ENCODE measurements at regions not wholly inside any gene's neighbourhood (a gene's known extent, or its start where the extent isn't known, plus 50 kb on each side); places are given as distances from the start of the nearest gene placed in this dataset.
A peak's percentile ranks its signal among the peaks of the same experiment; 100 is the strongest.

DNA sequence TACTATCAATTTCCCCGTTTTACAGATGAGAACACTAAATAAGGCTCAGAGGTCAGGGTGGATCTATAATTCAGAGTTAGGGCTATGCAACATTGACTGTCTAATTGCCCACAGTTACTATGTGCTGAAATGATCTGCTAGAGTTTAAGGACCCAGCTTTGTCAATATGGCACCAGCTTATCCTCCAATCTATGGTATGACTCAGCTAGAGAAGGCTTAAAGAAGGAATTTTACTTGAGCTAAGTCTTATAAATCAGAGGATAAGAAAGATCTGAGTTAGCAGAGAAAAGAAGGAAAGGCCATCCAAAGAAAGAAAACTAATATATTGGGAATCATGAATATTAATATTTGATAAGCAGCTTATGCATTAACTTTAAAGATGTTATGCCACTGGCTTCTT lies 78.1 kb downstream of the ASB9 start:
- DNase-seq, result no peak

DNA sequence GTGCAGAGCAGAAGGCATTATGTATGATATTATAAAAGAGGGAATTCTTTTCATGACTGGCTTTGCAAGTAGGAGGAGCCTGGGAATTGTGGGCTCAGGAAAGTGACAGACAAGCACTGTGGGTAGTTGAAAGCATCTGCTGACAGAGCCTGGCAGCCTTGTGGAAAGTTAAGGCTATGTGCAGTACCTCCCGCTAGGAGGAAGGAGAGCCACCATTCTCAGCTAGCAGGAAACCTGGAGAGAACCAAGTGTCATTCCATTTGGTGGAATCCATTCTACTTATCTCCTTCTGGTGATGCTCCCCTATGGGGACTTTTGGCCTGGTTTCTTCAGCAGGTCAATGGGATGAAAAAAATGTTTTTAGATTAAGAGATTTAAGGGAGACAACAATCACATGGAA lies 81.8 kb downstream of the ASB9 start:
- DNase-seq, result no peak

DNA sequence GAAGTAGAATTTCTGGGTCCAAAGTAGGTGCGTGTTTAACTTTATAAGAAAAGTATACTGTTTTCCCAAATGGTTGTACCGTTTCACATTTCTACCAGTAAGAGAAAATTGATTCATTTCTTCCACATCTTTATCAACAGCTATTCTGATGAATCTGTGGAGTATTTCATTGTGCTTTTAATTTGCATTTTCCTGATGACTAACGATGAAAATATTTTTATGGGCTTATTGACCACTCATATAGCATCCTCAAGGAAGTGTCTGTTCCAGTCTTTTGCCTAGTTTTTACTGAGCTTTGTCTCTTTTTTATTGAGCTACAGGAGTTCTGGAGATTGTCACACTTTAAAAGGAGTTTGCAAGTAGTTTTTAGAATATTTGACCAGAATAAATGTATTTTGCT lies 92.6 kb downstream of the ASB9 start:
- DNase-seq, result no peak

DNA sequence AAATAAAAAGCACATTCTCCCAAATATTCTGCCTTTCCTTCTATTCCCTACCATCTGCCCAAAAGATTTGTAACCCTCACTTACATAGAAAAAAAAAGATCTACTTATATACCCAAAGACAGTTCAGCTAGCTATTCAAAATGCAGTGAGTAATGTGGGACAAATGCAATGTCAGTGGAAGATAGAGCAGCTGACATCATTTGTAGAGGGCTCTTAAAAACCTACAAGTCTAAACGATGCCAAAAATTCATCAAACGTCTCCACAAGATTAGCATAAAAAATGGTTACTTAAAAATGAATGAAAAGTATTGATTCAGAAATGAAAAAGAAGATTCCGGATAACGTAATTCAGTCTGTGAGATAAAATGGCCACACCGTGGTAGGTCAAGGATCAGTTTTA lies 96.5 kb downstream of the ASB9 start:
- DNase-seq, result no peak

DNA sequence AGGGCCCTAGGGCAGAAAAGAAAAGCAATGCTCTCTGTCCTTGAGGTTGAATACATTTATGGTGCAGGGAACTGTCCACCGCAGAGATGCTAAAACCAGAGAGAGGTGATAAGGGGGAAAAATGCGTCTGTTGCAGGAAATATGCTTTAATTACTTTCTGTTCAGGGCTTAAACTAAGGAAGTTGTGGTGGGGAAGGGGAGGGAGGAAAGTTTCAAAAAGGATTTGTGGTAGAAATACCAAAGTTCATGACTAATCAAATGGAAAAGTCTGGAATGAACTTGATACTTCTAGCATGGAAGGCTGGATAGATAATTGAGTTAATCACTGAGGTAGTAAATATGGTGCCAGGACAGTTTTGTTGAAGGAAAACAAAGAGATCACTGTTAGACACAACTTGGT lies 99.0 kb downstream of the ASB9 start:
- DNase-seq, result no peak

DNA sequence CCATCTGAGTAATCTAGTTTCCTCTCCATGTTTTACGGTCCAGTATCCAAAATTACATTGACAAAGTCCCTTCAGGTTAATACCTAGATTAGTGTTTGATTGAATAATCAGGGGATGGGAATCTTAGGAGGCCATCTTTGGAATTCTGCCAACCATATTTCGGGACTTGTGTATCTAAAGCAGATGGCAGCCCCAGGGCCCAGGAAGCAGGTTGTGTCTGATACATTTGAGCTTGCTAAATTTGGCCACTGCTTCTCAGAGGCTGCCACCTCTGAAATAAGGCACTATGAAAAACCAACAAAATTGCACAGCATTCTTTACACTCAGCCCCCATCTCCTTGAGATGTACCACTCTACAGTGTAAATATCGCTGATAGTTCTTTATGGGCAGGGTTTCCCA lies 102.1 kb downstream of the ASB9 start:
- DNase-seq, result no peak

DNA sequence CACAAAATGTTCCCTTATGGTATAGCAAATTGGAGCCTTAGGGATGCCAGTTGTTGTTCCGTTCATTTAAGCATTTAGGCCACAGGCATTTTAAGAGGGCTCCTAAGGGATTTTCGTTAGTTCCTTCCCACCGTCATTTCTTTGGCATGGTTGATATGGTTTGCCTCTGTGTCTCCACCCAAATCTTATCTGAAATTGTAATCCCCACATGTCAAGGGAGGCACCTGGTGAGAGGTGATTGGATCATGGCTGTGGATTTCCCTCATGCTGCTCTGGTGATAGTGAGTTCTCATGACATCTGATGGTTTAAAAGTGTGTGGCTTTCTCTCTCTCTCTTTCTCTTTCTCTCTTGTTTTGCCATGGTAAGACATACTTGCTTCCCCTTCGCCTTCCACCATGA lies 104.1 kb downstream of the ASB9 start:
- DNase-seq, result no peak

DNA sequence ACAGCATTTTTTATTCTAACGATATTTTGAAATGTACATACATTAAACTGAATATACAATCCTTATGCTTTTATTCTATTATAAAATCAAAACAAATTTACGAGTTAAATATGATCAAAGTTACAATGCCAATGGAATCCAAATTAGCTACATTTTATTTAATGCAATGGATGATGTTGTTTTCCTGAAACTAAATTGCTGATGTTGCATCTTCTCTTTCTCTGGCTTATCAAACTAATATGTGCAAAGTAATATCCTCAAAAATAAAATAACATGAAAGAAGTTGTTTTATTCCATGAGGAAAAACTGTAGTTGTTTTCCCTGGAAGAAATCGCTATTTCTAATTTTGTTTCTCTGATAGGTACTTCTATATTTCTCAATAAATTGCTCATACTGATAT lies 106.8 kb downstream of the ASB9 start:
- DNase-seq, result no peak

DNA sequence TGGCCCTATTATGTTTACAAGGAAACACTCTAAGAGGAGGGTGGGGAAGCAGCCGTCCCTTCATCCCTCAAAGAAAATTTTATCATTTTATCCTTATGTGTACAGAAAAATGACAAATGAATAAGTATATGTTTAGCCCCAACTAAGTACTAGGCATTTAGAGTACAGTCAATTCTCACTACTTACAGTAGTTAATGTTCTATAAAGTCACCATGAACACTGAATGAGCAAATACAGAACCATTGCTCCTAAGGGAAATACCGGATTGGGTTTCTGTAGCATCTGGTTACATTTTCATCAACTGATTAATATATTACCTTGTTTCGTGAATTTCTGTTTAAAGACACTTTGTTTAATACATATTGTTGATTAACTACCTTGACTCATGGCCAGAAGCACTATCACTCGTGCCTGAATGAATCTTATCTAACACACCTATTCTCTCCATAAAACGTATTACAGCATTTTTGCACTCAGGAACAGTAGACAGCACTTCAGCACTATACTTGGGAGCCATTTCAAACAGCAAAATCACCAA lies 109.3 kb downstream of the ASB9 start:
- no peak for DNase-seq

DNA sequence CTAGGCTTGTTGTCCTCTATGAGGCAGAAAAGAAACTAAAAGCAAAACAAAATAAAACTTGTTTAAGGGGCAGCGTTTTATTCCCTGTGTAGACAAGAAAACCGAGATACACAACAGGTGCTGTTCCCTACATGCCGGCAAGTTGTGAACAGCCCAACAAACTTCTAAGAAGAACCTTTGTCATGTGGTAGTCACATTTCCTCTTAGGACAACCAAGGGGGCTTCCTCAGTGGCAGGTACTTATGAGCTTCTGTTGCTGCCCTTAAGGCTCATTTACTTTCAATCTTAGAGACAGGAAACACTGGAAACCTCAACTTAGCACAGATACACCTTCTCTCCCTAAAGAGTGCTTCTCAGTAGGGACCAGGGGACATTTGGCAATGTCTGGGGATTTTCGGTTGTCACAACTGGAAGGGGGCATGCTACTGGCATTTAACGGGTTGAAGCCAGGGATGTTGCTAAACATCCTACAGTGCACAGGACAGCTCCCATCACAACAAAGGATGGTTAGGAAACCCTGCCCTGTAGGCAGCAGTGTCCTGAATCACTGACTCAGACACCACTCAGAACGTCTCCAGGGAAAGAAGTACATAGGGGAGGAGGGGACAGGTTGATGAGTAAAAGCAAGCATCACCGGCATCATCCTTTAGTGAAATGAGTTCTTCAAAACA lies 111.0 kb downstream of the ASB9 start:
- DNase-seq, result peak; percentile 43

DNA sequence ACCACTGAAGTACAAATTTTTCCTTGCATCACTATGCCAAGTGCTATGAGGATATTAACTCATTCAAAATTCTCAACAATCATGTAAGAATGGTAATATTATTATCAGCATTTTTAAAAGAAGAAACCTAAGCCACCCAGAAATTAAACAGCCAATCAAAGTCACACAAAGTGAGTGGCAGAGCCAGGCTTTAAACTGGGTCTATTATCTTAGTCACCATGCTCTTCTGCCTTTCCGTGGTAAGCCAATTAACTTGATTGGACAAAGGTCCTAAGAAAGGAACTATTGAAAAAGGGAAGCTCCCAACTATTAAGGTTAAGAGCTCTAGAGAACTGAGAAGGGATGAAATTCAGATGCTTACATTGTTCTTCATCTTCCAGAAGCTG lies 111.5 kb downstream of the ASB9 start:
- DNase-seq, result no peak

DNA sequence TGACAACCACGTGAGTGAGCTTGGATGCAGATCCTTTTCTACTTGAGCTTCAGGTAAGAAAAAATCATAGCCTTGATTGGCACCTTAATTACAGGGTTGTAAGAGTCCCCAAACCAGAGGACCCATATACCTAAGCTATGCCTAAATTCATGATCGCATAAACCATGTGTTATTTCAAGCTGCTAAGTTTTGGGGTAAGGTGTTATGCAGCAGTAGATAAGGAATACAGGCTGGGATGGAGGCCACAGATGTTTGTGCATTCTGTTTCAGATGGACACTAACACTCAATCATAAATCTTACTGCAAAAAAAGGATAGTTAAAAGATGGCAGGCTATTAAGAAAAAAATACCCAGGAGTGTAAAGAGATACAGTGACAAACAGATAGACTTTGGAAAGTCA lies 112.3 kb downstream of the ASB9 start:
- DNase-seq, result no peak

DNA sequence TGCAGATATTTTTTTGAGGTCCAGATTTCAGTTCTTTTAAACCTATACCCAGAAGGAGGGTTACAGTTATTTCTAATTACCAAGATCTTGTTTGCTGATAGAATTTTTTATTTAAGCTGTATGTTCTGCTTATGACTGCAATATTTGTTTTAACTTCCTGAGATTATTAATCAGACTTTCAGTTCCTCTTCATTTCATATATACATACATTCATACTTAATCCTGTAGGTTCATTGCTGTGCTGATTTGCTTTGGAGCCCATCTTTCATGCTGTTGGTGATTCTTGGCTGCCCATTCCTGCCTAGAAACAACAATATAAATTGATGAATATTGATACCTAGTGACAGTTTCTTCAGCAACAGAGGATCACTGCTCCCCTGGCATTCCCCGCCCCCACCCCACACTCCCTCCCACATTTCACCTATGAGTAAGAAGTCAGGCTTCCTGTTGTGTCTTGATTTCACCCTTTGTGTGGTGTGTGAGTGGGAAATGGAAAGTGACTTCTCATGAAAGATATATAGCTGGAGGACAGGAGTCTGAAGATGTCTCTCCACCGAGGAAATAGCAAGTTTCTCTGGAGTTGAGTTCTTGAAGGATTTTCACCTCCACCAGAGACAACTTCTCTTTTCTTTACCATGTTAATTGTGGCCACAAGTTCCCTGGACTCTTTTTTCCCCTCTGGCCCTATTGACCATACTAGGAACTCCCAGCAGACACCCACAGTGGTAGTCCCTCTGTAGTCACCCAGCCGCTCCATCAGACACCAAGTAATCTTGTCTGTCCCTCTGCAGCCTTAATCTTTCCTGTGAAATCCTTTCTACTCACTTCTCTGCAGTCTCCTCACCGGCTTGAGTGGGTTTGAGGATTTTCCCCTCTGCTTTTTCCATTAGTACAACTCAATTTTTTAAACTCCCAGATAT lies 118.4 kb downstream of the ASB9 start:
- DNase-seq, result peak; percentile 42

DNA sequence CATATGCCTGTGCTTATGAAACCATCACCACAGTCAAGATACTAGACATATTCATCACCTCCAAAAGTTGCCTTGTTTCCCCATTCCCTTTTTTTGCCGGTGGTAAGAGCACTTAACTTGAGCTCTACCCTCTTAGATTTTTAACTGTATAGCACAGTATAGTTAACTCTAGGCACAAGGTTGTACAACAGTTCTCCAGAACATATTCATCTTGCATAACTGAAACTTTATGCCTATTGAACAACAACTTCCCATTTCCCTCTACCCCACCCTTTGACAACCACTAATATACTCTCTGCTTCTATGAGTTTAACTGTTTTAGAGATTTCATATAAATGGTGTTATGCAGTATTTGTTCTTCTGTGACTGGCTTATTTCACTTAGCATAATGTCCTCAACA lies 119.3 kb downstream of the ASB9 start:
- no peak for DNase-seq

DNA sequence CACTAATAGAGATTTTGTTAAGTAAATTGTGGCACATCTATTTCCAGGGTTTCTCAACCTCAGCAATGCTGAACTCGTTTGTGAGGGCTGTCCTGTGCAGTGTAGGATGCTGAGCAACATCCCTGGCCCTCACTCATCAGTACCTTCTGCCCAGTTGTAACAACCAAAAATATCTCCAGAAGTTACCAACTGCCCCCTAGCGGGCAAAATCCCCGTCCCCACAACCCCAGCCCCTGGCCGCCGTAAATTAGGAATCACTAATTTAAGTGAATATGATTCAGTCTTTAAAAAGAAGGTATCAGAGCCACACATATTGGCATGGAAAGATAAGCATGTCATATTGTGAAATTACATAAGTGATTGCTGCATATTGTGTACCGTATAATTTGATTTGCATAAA lies 123.4 kb downstream of the ASB9 start:
- DNase-seq, result peak; percentile 13

DNA sequence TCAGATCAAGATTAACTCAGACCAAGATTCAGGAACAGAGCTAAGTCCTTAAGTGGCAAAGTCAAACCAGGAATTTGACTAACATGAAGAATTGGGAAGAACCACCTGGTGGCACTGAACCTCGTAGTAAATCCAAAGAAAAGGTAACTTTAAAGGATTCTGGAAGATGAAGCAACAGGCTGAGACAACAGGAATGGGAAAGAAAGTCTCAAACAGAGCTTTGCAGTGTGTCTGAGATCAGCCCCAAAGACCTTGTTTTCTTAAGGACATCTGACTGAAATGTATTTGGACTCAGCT lies 126.1 kb downstream of the ASB9 start:
- DNase-seq, result no peak

DNA sequence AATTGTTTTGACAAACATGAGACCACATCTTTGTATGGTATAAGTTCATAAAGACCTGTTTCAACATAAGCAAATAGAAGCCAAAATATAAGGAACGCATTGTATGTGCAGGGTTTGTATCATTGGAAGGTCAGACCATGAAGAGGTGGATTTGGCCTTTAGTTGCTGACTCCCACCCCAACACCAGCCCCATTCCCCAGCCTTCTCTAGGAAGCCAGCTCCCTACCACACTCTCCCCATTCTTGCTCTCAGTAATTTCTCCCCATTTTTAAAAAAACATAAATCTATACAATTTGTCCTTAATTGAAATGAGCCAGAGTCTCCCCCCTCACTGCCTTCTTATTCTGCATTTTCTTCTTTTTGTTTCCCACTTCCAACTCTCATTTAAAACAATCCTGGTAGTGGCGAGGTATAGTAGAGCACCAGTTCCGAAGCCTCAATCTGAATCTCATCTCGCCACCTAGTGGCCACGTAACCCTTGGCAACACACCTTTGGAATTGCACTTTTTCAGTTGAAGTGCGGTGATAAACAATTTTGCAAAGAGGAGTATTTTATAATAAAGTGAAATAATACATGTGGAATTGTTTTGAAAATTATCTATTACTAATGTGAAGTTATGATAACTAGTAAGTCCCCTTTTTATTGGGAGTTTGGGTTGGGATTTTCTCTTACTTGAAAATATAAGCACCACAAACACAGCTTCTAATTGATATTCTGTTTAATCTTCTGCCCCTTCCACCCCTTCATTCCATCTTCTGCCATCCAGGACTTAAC lies 126.6 kb downstream of the ASB9 start:
- DNase-seq, result peak; percentile 52

DNA sequence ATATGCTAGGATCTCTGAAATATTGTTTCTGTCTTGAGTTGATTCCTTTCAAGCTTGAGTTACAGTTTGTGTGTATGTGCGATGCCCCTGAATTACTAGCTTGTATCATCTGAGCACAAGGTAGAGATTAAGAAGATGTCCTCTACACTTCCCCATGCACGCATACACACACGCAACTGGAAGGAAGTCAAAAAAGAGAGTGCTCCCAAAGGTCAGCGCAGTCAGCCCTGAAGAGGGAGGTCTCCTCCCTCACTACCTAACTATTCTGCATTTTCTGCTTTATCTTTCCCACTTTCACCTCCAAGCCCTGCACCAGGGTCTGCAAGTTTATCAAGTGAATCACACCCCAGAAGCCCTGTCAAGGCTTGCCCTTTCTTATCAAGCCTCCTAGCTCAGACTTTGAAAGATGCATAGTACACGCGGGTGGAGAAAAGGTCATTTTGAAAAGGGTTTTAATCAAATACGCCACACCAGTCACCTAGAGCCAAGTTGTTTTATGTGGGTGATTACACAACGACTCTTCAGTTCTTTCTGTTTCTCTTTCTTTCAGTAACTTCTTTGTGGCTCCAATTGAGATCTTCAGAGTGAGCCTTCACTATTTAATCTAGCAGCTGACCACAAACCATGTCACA lies 127.7 kb downstream of the ASB9 start:
- peak; percentile 6 for DNase-seq

DNA sequence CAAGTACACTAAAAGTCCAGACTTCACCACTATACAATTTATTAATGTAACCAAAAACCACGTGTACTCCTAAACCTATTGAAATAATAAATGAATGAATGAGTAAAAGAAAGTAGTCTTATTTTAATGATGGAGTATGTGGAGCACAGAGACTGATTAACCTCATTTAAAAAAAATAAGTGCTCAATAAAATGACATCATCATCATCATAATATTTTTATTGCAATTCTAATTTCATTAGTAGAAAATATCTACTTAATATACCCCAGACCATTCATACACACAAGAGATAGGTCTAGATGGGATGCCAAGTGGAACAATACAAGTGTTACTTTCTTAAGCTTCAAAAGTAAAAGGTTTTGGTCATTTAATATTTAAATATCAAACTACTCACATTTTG lies 133.1 kb downstream of the ASB9 start:
- no peak for DNase-seq

DNA sequence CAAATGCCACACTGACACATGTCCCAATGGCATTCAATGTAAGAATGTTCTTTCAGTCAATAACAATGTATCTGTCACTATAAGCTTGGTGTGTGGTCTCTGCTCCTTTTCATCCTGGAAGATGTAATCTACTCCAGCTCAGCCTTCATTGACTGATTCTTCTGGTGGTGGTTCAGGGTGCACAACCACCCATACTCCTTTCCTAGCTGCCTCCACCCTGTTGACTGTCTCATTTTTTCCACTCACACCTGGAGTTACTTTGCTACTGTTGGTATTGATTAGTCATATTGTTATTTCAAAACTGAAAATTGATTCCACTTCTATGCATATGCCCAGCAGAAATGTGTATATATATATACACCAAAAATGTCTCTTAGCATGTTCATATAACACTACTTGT lies 140.5 kb downstream of the ASB9 start:
- no peak for DNase-seq

DNA sequence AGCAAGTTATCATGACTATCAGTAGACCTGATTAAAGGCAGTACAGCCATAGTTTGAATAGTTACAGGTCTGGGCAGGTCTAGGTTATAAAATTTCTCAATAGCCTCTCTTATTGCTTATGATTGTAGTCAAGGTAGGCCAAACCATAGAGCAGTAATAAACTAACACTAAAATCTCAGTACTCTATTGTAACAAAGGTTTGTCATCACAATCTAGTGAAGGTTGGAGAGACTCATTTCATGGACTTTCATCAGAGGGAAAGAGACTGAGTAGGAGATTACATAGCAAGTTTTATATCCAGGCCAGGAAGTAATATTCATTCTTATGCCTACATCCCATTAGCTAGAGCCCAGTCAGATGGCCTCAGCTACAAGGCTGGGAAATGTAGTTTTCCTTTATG lies 141.0 kb downstream of the ASB9 start:
- no peak for DNase-seq

DNA sequence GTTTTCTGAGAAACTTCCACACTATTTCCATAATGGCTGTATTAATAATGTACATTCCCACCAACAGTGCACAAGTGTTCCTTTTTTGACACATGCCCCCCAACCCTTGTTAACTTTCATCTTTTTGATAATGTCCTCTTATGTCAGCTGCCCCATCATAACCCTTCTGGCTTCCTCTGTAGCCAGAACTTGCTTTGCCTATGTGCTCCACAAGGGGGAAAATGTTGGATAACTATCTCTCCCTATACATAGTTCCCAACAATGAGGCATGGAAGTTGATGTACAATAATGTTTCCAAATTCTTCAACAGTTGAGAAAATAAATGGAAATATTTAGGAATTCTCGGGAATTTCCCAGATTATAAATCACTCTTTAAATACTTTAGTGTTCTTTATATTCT lies 142.9 kb downstream of the ASB9 start:
- DNase-seq, result no peak

DNA sequence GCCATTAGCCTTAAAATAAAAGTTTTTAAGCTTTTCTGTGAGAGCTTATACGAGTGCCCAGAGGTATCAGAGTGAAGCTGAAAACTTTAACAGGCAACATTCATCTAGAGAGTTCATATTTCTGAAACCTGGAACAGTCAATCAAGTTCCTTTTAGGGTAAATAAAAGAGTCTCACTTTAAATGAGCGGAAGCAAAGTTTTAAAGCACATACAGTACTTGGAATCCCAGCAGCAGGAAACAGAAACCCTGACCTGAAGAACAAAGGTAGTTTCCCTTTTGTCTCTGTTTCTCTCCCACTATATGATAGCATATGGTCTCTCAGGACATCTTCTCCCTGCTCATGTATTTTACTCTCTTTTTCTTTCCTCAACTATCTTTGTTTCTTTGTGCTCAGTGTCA lies 153.0 kb downstream of the ASB9 start:
- DNase-seq, result no peak
